B cell (primary cell): ENCODE measurements at regions not wholly inside any gene's neighbourhood (a gene's known extent, or its start where the extent isn't known, plus 50 kb on each side); places are given as distances from the start of the nearest gene placed in this dataset.

Experiments
- EZH2 ChIP-seq: IDR thresholded peaks from 2 replicates; pipeline ENCODE4 v1.6.1; 2012; ENCODE audit warnings: borderline replicate concordance, low read depth, mild to moderate bottlenecking, moderate library complexity, low read length; ENCODE audit not compliant: insufficient read depth, poor library complexity, severe bottlenecking
- TF ChIP-seq, protein P1 (sequence below): fragments of 200-600 bp; IDR thresholded peaks from one replicate; pipeline ENCODE4 v1.8.0; 2022; ENCODE audit warnings: antibody characterized with exemption, mild to moderate bottlenecking

DNA sequence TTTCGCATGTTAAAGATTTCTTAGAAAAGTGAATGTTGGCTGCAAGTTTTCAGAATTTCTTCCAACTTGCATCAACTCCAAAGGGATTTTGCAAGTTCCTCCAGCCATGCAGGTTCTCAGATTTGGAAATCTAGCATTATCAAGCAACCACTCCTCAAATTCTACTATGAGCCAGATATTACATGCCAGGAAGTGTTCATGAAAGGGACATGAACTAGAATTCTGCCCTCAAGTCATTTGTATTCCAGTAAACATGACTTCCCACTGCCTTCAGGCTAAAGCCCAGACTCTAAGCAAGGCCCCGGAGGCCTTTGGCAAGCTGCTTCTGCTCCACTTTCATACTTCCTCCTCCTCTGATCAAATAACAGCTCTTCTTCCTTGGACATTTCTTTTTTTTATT is 111.3 kb upstream of the PAPPA start:
- TF ChIP-seq, protein P1, sequence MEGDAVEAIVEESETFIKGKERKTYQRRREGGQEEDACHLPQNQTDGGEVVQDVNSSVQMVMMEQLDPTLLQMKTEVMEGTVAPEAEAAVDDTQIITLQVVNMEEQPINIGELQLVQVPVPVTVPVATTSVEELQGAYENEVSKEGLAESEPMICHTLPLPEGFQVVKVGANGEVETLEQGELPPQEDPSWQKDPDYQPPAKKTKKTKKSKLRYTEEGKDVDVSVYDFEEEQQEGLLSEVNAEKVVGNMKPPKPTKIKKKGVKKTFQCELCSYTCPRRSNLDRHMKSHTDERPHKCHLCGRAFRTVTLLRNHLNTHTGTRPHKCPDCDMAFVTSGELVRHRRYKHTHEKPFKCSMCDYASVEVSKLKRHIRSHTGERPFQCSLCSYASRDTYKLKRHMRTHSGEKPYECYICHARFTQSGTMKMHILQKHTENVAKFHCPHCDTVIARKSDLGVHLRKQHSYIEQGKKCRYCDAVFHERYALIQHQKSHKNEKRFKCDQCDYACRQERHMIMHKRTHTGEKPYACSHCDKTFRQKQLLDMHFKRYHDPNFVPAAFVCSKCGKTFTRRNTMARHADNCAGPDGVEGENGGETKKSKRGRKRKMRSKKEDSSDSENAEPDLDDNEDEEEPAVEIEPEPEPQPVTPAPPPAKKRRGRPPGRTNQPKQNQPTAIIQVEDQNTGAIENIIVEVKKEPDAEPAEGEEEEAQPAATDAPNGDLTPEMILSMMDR: no peak
- no peak for TF ChIP-seq EZH2
